Gastrocnemius medialis (tissue), 4 donors: ENCODE measurements at regions not wholly inside any gene's neighbourhood (a gene's known extent, or its start where the extent isn't known, plus 50 kb on each side); places are given as distances from the start of the nearest gene placed in this dataset.

Experiments used
- POLR2A ChIP-seq, 2 donors: fragments of 450-650 bp; IDR thresholded peaks; one replicate each; pipeline ENCODE4 v1.6.1; 2017; ENCODE audit warnings: antibody characterized with exemption in 2 of 2, mild to moderate bottlenecking in 2 of 2, moderate library complexity in 2 of 2
- TF ChIP-seq, protein P1 (sequence below), 5 experiments: fragments of 450-650 bp in 3 of 5; fragments of 200-600 bp in 2 of 5; sonication (generic) in 2 of 5; IDR thresholded peaks in 4 of 5; conservative IDR thresholded peaks in 1 of 5; 1 replicate in 4 of 5; 2 replicates in 1 of 5; pipeline ENCODE4 v1.5.1; 2016 to 2019; ENCODE audit warnings: antibody characterized with exemption in 5 of 5, mild to moderate bottlenecking in 3 of 5, moderate library complexity in 3 of 5

DNA sequence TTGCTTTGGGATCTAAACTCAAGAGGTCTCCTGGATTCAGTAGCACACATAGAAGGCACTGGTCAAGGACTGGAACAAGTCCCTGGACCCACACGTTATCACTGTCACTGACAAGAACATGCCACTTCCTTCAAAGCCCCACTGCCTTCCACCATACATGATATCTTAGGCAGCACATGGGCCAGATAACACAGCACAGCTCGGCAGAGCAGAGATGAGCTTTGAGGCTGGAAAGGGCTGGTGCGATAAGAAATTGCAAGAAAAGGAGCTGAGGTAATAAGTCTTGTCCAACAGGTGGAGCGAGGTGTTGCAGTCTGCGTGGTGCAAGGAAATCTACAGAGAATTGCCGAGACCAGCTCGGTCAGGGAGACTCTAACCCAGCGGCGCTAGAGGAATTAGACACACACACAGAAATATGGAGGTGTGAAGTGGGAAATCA is 139.8 kb upstream of the CDK13 start:
- TF ChIP-seq, protein P1, sequence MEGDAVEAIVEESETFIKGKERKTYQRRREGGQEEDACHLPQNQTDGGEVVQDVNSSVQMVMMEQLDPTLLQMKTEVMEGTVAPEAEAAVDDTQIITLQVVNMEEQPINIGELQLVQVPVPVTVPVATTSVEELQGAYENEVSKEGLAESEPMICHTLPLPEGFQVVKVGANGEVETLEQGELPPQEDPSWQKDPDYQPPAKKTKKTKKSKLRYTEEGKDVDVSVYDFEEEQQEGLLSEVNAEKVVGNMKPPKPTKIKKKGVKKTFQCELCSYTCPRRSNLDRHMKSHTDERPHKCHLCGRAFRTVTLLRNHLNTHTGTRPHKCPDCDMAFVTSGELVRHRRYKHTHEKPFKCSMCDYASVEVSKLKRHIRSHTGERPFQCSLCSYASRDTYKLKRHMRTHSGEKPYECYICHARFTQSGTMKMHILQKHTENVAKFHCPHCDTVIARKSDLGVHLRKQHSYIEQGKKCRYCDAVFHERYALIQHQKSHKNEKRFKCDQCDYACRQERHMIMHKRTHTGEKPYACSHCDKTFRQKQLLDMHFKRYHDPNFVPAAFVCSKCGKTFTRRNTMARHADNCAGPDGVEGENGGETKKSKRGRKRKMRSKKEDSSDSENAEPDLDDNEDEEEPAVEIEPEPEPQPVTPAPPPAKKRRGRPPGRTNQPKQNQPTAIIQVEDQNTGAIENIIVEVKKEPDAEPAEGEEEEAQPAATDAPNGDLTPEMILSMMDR (IDR thresholded peaks at IDR 0.05 in 4 of 5, conservative IDR thresholded peaks at IDR 0.05 in 1 of 5): no peak
- TF ChIP-seq POLR2A (IDR thresholded peaks at IDR 0.05): no peak
